Glomerular visceral epithelial cell (primary cell): ENCODE measurements at regions not wholly inside any gene's neighbourhood (a gene's known extent, or its start where the extent isn't known, plus 50 kb on each side); places are given as distances from the start of the nearest gene placed in this dataset.

ENCODE experiments used
- DNase-seq: peaks from one replicate; pipeline ENCODE4 v3.0.0-alpha.2; 2016; ENCODE audit errors: extremely low spot score

- peak; percentile 63 for DNase-seq
These were observed 168.6 kb downstream of the TRIM33 start for GRCh38 chr1:114342376-114342775.

GRCh38 chr1:114341856-114342255 is 169.1 kb downstream of the TRIM33 start:
- peak; percentile 76 for DNase-seq

GRCh38 chr1:114341299-114341698 is 169.7 kb downstream of the TRIM33 start:
- DNase-seq: no peak

GRCh38 chr1:114340892-114341291 is 170.1 kb downstream of the TRIM33 start:
- no peak for DNase-seq

- DNase-seq: no peak
These were observed 171.6 kb downstream of the TRIM33 start for GRCh38 chr1:114339379-114339778.

GRCh38 chr1:114338191-114338890 is 172.7 kb downstream of the TRIM33 start:
- no peak for DNase-seq

- no peak for DNase-seq
These were observed 173.6 kb downstream of the TRIM33 start for GRCh38 chr1:114337417-114337816.

- DNase-seq: no peak
These were observed 174.6 kb downstream of the TRIM33 start for GRCh38 chr1:114336360-114336759.

GRCh38 chr1:114335273-114335672 is 175.7 kb downstream of the TRIM33 start:
- no peak for DNase-seq

- DNase-seq: no peak
These were observed 176.7 kb downstream of the TRIM33 start for GRCh38 chr1:114334297-114334696.

GRCh38 chr1:114333690-114334089 is 177.3 kb downstream of the TRIM33 start:
- no peak for DNase-seq

- DNase-seq: no peak
These were observed 178.3 kb upstream of the SYT6 start for GRCh38 chr1:114331936-114332335.

GRCh38 chr1:114330451-114330983 is 176.8 kb upstream of the SYT6 start:
- DNase-seq: no peak

GRCh38 chr1:114328361-114328904 is 174.8 kb upstream of the SYT6 start:
- DNase-seq: no peak

- DNase-seq: no peak
These were observed 170.9 kb upstream of the SYT6 start for GRCh38 chr1:114324662-114324965.

- DNase-seq: no peak
These were observed 170.4 kb upstream of the SYT6 start for GRCh38 chr1:114323959-114324661.

- no peak for DNase-seq
These were observed 169.1 kb upstream of the SYT6 start for GRCh38 chr1:114322734-114323133.

- no peak for DNase-seq
These were observed 168.5 kb upstream of the SYT6 start for GRCh38 chr1:114322207-114322606.

GRCh38 chr1:114320586-114320985 is 166.9 kb upstream of the SYT6 start:
- peak; percentile 87 for DNase-seq

GRCh38 chr1:114319418-114319817 is 165.7 kb upstream of the SYT6 start:
- peak; percentile 51 for DNase-seq

- no peak for DNase-seq
These were observed 165.3 kb upstream of the SYT6 start for GRCh38 chr1:114318961-114319360.

- no peak for DNase-seq
These were observed 162.5 kb upstream of the SYT6 start for GRCh38 chr1:114316204-114316603.

GRCh38 chr1:114315631-114316030 is 162.0 kb upstream of the SYT6 start:
- no peak for DNase-seq
